GM23338 (cell line): ENCODE measurements at regions not wholly inside any gene's neighbourhood (a gene's known extent, or its start where the extent isn't known, plus 50 kb on each side); places are given as distances from the start of the nearest gene placed in this dataset.

ENCODE experiments used
- ATAC-seq: fragments of 200-7000 bp; cut with Tn5 transposase; 3 replicates; pipeline ENCODE4 v1.9.1; 2020
- DNase-seq: peaks from one replicate; pipeline ENCODE4 v3.0.0-alpha.2; 2015; ENCODE audit warnings: low spot score
- H2AFZ ChIP-seq: fragments of 200-600 bp; sonication (generic); 2 replicates; pipeline ENCODE4 v1.8.0; 2016; ENCODE audit warnings: antibody characterized with exemption, mild to moderate bottlenecking, moderate library complexity
- H3F3A ChIP-seq: fragments of 200-600 bp; sonication (generic); replicated peaks from 2 replicates; pipeline ENCODE4 v1.8.0; 2017; ENCODE audit warnings: antibody characterized with exemption, mixed run types, low read depth
- H3K27ac ChIP-seq: fragments of 200-600 bp; sonication (generic); 2 replicates; pipeline ENCODE4 v1.6.1; 2016; ENCODE audit warnings: low read depth
- H3K27me3 ChIP-seq: fragments of 200-600 bp; sonication (generic); 2 replicates; pipeline ENCODE4 v1.8.0; 2016; ENCODE audit warnings: mild to moderate bottlenecking, mixed run types, moderate library complexity; ENCODE audit not compliant: insufficient read depth
- H3K36me3 ChIP-seq: fragments of 200-600 bp; sonication (generic); 2 replicates; pipeline ENCODE4 v1.8.0; 2016; ENCODE audit warnings: mild to moderate bottlenecking; ENCODE audit not compliant: insufficient read depth
- H3K4me1 ChIP-seq: fragments of 200-600 bp; sonication (generic); 2 replicates; pipeline ENCODE4 v1.8.0; 2016; ENCODE audit warnings: mild to moderate bottlenecking, moderate library complexity; ENCODE audit not compliant: insufficient read depth
- H3K4me2 ChIP-seq: fragments of 200-600 bp; sonication (generic); 2 replicates; pipeline ENCODE4 v1.7.1; 2017; ENCODE audit warnings: mixed run types
- H3K4me3 ChIP-seq: fragments of 200-600 bp; sonication (generic); 2 replicates; pipeline ENCODE4 v1.6.1; 2016; ENCODE audit warnings: mixed run types
- H3K79me2 ChIP-seq: fragments of 200-600 bp; sonication (generic); replicated peaks from 2 replicates; pipeline ENCODE4 v1.8.0; 2017; ENCODE audit warnings: mild to moderate bottlenecking; ENCODE audit not compliant: insufficient read depth
- H3K9me2 ChIP-seq: fragments of 200-600 bp; sonication (generic); 2 replicates; pipeline ENCODE4 v1.8.0; 2017; ENCODE audit not compliant: insufficient read depth
- H4K20me1 ChIP-seq: fragments of 200-600 bp; sonication (generic); replicated peaks from 2 replicates; pipeline ENCODE4 v1.8.0; 2017; ENCODE audit warnings: mild to moderate bottlenecking; ENCODE audit not compliant: insufficient read depth
- H3K27ac Mint-ChIP-seq: 2 replicates; pipeline ENCODE4 v1.8.0; 2020; ENCODE audit warnings: inconsistent platforms, mild to moderate bottlenecking, moderate library complexity, mixed read lengths
- H3K27me3 Mint-ChIP-seq: 3 replicates; pipeline ENCODE4 v1.8.0; 2022; ENCODE audit warnings: low read depth, mild to moderate bottlenecking, moderate library complexity, mixed read lengths, inconsistent platforms; ENCODE audit not compliant: insufficient read depth, poor library complexity
- H3K36me3 Mint-ChIP-seq: 3 replicates; pipeline ENCODE4 v1.8.0; 2021; ENCODE audit warnings: low read depth, mild to moderate bottlenecking, inconsistent platforms, moderate library complexity, mixed read lengths
- H3K4me1 Mint-ChIP-seq: 3 replicates; pipeline ENCODE4 v1.8.0; 2020; ENCODE audit warnings: mild to moderate bottlenecking, inconsistent platforms, mixed read lengths
- H3K4me3 Mint-ChIP-seq: 3 replicates; pipeline ENCODE4 v1.8.0; 2021; ENCODE audit warnings: moderate library complexity, mild to moderate bottlenecking, inconsistent platforms, mixed read lengths
- H3K9me3 Mint-ChIP-seq: 3 replicates; pipeline ENCODE4 v1.8.0; 2020; ENCODE audit warnings: moderate library complexity, mild to moderate bottlenecking, inconsistent platforms, mixed read lengths
- CREB1 ChIP-seq: fragments of 250-450 bp; sonication (Bioruptor Pico); IDR thresholded peaks from 2 replicates; pipeline ENCODE4 v1.5.0; 2020; ENCODE audit warnings: low read depth, mild to moderate bottlenecking, moderate library complexity
- CTCF ChIP-seq, 2 experiments: fragments of 200-600 bp in 1 of 2; sonication (generic) in 1 of 2; conservative IDR thresholded peaks; 2 replicates each; pipeline versions ENCODE4 v1.5.1 to v1.6.1; 2016 to 2017; ENCODE audit warnings: antibody characterized with exemption in 2 of 2, low read depth in 2 of 2, mild to moderate bottlenecking in 2 of 2, moderate library complexity in 1 of 2
- EZH2 ChIP-seq: fragments of 200-600 bp; sonication (generic); IDR thresholded peaks from one replicate; pipeline ENCODE4 v1.8.0; 2017; ENCODE audit warnings: antibody characterized with exemption, mild to moderate bottlenecking, low read depth; ENCODE audit not compliant: unreplicated experiment
- EZH2phosphoT487 ChIP-seq: fragments of 200-600 bp; sonication (generic); IDR thresholded peaks from one replicate; pipeline ENCODE4 v1.8.1; 2018; ENCODE audit warnings: antibody characterized with exemption; ENCODE audit not compliant: unreplicated experiment
- JUNB ChIP-seq: IDR thresholded peaks from one replicate; pipeline ENCODE4 v1.6.1; 2016; ENCODE audit warnings: antibody characterized with exemption; ENCODE audit not compliant: unreplicated experiment
- NANOG ChIP-seq: IDR thresholded peaks from 2 replicates; pipeline ENCODE4 v1.6.1; 2016; ENCODE audit warnings: antibody characterized with exemption, borderline replicate concordance
- POLR2AphosphoS5 ChIP-seq: IDR thresholded peaks from 2 replicates; pipeline ENCODE4 v1.6.1; 2016; ENCODE audit warnings: antibody characterized with exemption, low read depth
- STAT1 ChIP-seq: IDR thresholded peaks from one replicate; pipeline ENCODE4 v1.6.1; 2016; ENCODE audit warnings: antibody characterized with exemption; ENCODE audit not compliant: unreplicated experiment
- TF ChIP-seq, protein P1 (sequence below): fragments of 250-450 bp; sonication (Bioruptor Pico); IDR thresholded peaks from 2 replicates; pipeline ENCODE4 v1.5.0; 2020; ENCODE audit warnings: mild to moderate bottlenecking, moderate library complexity
- TF ChIP-seq, protein P2 (sequence below): IDR thresholded peaks from 2 replicates; pipeline ENCODE4 v1.6.1; 2016; ENCODE audit warnings: antibody characterized with exemption

GRCh38 chr18:8474661-8475060 is 134.6 kb upstream of the RAB12 start:
- Mint-ChIP-seq H3K27ac (no peak overlapping the region), H3K36me3 (no peaks in the 10 kb centered on the region; the same call in 2 of the 3 replicates), H3K4me3 (no peak overlapping the region), H3K4me1 (peaks cover 4% of the 10 kb centered on the region), H3K27me3 (peaks cover 12% of the 10 kb centered on the region), H3K9me3 (no peaks in the 10 kb centered on the region; the same call in 1 of the 3 replicates)
- H3F3A ChIP-seq = no peaks in the 10 kb centered on the region
- H4K20me1 ChIP-seq = no peaks in the 10 kb centered on the region
- H3K4me2 ChIP-seq = no peak overlapping the region
- DNase-seq = no peak
- H3K36me3 ChIP-seq = no peaks in the 10 kb centered on the region
- no peak for ATAC-seq
- H3K27me3 ChIP-seq = no peaks in the 10 kb centered on the region
- TF ChIP-seq, protein P1, sequence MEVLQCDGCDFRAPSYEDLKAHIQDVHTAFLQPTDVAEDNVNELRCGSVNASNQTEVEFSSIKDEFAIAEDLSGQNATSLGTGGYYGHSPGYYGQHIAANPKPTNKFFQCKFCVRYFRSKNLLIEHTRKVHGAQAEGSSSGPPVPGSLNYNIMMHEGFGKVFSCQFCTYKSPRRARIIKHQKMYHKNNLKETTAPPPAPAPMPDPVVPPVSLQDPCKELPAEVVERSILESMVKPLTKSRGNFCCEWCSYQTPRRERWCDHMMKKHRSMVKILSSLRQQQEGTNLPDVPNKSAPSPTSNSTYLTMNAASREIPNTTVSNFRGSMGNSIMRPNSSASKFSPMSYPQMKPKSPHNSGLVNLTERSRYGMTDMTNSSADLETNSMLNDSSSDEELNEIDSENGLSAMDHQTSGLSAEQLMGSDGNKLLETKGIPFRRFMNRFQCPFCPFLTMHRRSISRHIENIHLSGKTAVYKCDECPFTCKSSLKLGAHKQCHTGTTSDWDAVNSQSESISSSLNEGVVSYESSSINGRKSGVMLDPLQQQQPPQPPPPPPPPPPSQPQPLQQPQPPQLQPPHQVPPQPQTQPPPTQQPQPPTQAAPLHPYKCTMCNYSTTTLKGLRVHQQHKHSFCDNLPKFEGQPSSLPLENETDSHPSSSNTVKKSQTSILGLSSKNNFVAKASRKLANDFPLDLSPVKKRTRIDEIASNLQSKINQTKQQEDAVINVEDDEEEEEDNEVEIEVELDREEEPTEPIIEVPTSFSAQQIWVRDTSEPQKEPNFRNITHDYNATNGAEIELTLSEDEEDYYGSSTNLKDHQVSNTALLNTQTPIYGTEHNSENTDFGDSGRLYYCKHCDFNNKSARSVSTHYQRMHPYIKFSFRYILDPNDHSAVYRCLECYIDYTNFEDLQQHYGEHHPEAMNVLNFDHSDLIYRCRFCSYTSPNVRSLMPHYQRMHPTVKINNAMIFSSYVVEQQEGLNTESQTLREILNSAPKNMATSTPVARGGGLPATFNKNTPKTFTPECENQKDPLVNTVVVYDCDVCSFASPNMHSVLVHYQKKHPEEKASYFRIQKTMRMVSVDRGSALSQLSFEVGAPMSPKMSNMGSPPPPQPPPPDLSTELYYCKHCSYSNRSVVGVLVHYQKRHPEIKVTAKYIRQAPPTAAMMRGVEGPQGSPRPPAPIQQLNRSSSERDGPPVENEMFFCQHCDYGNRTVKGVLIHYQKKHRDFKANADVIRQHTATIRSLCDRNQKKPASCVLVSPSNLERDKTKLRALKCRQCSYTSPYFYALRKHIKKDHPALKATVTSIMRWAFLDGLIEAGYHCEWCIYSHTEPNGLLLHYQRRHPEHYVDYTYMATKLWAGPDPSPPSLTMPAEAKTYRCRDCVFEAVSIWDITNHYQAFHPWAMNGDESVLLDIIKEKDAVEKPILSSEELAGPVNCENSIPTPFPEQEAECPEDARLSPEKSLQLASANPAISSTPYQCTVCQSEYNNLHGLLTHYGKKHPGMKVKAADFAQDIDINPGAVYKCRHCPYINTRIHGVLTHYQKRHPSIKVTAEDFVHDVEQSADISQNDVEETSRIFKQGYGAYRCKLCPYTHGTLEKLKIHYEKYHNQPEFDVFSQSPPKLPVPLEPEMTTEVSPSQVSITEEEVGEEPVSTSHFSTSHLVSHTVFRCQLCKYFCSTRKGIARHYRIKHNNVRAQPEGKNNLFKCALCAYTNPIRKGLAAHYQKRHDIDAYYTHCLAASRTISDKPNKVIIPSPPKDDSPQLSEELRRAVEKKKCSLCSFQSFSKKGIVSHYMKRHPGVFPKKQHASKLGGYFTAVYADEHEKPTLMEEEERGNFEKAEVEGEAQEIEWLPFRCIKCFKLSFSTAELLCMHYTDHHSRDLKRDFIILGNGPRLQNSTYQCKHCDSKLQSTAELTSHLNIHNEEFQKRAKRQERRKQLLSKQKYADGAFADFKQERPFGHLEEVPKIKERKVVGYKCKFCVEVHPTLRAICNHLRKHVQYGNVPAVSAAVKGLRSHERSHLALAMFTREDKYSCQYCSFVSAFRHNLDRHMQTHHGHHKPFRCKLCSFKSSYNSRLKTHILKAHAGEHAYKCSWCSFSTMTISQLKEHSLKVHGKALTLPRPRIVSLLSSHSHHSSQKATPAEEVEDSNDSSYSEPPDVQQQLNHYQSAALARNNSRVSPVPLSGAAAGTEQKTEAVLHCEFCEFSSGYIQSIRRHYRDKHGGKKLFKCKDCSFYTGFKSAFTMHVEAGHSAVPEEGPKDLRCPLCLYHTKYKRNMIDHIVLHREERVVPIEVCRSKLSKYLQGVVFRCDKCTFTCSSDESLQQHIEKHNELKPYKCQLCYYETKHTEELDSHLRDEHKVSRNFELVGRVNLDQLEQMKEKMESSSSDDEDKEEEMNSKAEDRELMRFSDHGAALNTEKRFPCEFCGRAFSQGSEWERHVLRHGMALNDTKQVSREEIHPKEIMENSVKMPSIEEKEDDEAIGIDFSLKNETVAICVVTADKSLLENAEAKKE (CRISPR knock-in tag) = no peak
- TF ChIP-seq STAT1 (no peak), EZH2phosphoT487 (no peak), JUNB (no peak), POLR2AphosphoS5 (no peak), EZH2 (no peak), NANOG (no peak), CTCF (conservative IDR thresholded peaks at IDR 0.05; ENCODE audit: low read depth in 2 of 2) (no peak), CREB1 (CRISPR knock-in tag) (no peak)
- TF ChIP-seq, protein P2, sequence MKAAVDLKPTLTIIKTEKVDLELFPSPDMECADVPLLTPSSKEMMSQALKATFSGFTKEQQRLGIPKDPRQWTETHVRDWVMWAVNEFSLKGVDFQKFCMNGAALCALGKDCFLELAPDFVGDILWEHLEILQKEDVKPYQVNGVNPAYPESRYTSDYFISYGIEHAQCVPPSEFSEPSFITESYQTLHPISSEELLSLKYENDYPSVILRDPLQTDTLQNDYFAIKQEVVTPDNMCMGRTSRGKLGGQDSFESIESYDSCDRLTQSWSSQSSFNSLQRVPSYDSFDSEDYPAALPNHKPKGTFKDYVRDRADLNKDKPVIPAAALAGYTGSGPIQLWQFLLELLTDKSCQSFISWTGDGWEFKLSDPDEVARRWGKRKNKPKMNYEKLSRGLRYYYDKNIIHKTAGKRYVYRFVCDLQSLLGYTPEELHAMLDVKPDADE = no peak
- no peak overlapping the region for H3K27ac ChIP-seq
- H3K79me2 ChIP-seq = no peaks in the 10 kb centered on the region
- no peaks in the 10 kb centered on the region for H3K4me1 ChIP-seq
- peaks cover 6% of the 10 kb centered on the region; the same call in 1 of the 2 replicates for H3K9me2 ChIP-seq
- H2AFZ ChIP-seq = no peak overlapping the region
- H3K4me3 ChIP-seq = no peak overlapping the region
